Keratinocyte (primary cell): ENCODE measurements at regions not wholly inside any gene's neighbourhood (a gene's known extent, or its start where the extent isn't known, plus 50 kb on each side); places are given as distances from the start of the nearest gene placed in this dataset.

Source experiments
- EZH2 ChIP-seq: IDR thresholded peaks from one replicate; pipeline ENCODE4 v1.6.1; 2012; ENCODE audit warnings: inconsistent platforms, mild to moderate bottlenecking, low read length, moderate library complexity
- TF ChIP-seq, protein P1 (sequence below), 3 experiments: IDR thresholded peaks in 1 of 3; conservative IDR thresholded peaks in 1 of 3; optimal IDR thresholded peaks in 1 of 3; 2 replicates in 2 of 3; 3 replicates in 1 of 3; pipeline versions ENCODE3 to v1.5.1; 2011; ENCODE audit warnings: low read length in 3 of 3, mild to moderate bottlenecking in 3 of 3, moderate library complexity in 2 of 3, control low read depth in 1 of 3, inconsistent platforms in 1 of 3; ENCODE audit not compliant: insufficient read depth in 2 of 3; ENCODE audit errors: extremely low read depth in 1 of 3

DNA sequence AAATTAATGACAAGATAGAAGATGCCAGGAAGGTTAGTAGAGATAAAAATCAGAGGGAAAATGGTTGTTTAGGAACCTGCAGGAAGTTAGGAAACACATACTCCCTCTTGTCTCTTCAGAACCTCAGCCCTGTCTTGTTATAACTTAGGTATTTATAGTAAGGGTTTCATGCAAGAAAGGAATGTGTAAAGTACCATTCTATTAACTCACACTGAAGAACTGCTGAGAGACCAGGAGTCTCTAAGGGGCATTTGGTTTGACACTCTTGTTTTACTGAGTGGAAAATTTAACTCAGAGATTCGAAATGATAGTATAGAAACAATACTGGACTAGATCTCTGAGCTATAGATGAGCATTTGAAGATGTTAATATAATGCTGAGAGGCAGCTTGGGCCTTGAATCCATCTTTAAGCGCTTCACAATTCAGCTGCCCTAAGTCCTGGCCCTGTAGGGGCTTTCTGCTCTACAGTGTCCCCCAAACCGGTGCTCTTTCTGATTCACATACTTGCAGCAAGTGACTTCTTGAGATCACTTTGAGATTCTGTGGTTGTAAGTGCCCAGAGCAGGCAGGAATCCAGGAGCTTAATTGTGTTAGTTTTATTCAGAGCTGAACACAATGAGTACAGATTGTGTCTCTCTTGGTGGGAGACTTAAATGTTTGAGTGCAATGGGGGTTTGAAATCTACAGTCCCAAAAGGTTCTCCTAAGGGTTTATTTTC lies 235.0 kb upstream of the RGPD4 start:
- TF ChIP-seq, protein P1, sequence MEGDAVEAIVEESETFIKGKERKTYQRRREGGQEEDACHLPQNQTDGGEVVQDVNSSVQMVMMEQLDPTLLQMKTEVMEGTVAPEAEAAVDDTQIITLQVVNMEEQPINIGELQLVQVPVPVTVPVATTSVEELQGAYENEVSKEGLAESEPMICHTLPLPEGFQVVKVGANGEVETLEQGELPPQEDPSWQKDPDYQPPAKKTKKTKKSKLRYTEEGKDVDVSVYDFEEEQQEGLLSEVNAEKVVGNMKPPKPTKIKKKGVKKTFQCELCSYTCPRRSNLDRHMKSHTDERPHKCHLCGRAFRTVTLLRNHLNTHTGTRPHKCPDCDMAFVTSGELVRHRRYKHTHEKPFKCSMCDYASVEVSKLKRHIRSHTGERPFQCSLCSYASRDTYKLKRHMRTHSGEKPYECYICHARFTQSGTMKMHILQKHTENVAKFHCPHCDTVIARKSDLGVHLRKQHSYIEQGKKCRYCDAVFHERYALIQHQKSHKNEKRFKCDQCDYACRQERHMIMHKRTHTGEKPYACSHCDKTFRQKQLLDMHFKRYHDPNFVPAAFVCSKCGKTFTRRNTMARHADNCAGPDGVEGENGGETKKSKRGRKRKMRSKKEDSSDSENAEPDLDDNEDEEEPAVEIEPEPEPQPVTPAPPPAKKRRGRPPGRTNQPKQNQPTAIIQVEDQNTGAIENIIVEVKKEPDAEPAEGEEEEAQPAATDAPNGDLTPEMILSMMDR (optimal IDR thresholded peaks at IDR 0.05 in 1 of 3, IDR thresholded peaks at IDR 0.05 in 1 of 3, conservative IDR thresholded peaks at IDR 0.05 in 1 of 3; ENCODE audit: extremely low read depth in 1 of 3, insufficient read depth in 2 of 3, low read length in 3 of 3) = no peak
- TF ChIP-seq EZH2 = no peak
